ENCODE measurements at regions not wholly inside any gene's neighbourhood (a gene's known extent, or its start where the extent isn't known, plus 50 kb on each side); places are given as distances from the start of the nearest gene placed in this dataset.

- TF ChIP-seq, protein P1, sequence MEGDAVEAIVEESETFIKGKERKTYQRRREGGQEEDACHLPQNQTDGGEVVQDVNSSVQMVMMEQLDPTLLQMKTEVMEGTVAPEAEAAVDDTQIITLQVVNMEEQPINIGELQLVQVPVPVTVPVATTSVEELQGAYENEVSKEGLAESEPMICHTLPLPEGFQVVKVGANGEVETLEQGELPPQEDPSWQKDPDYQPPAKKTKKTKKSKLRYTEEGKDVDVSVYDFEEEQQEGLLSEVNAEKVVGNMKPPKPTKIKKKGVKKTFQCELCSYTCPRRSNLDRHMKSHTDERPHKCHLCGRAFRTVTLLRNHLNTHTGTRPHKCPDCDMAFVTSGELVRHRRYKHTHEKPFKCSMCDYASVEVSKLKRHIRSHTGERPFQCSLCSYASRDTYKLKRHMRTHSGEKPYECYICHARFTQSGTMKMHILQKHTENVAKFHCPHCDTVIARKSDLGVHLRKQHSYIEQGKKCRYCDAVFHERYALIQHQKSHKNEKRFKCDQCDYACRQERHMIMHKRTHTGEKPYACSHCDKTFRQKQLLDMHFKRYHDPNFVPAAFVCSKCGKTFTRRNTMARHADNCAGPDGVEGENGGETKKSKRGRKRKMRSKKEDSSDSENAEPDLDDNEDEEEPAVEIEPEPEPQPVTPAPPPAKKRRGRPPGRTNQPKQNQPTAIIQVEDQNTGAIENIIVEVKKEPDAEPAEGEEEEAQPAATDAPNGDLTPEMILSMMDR (IDR thresholded peaks at IDR 0.05 in 2 of 3, conservative IDR thresholded peaks at IDR 0.05 in 1 of 3; ENCODE audit: borderline replicate concordance in 1 of 3, insufficient read depth in 1 of 3, low read depth in 2 of 3, low read length in 2 of 3): no peak
- TF ChIP-seq POLR2A (IDR thresholded peaks at IDR 0.05; ENCODE audit: borderline replicate concordance, extremely low read depth, insufficient read depth, insufficient read length): no peak
- TF ChIP-seq ZNF274 (IDR thresholded peaks at IDR 0.05; ENCODE audit: low read depth, low read length): no peak
Observed at GRCh38 chr5:1652873-1653697, 129.3 kb upstream of the LPCAT1 start.
